ENCODE measurements at regions not wholly inside any gene's neighbourhood (a gene's known extent, or its start where the extent isn't known, plus 50 kb on each side); places are given as distances from the start of the nearest gene placed in this dataset.

- no peak for DNase-seq (ENCODE audit: low read depth in 2 of 2)
Observed at GRCh38 chr4:104964410-104965175, 182.1 kb upstream of the TET2 start.

- DNase-seq (ENCODE audit: low read depth in 2 of 2): no peak
Observed at GRCh38 chr4:104966349-104967033, 180.2 kb upstream of the TET2 start.

GRCh38 chr4:104967034-104967401, 179.7 kb upstream of the TET2 start:
- DNase-seq (ENCODE audit: low read depth in 2 of 2): no peak

DNA sequence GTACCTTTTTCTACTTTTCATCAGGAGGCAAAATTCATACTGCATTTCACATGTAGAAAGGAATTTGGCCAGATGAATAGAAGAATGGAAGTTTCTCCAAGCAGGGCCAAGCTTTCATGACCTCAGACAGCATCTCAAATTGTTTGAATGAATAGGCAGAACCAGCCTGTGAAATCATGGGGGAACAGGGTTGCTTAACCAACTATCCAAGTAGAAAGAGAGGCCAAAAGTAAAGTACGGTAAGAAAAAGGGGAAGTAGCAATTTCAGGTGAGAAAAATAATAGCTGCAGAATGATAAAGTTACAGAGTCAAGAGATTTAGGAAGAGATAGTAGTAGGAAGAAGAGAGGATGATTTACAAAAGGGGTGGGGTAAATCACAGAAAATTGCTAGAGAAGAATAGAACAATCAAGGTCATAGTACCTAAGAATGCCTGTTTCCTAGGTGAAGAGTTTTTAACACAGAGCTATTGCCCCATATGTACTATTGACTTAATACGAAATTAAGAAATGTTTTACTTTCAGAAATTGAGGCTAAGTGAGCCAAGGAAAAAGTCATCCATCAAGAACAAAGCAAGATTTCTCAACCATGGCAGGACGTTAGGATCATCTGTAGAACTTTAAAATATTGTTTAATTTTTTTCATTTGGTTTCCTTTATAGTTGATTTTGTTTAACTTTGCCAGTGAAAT, 177.1 kb upstream of the TET2 start:
- DNase-seq (ENCODE audit: low read depth in 2 of 2): no peak

DNA sequence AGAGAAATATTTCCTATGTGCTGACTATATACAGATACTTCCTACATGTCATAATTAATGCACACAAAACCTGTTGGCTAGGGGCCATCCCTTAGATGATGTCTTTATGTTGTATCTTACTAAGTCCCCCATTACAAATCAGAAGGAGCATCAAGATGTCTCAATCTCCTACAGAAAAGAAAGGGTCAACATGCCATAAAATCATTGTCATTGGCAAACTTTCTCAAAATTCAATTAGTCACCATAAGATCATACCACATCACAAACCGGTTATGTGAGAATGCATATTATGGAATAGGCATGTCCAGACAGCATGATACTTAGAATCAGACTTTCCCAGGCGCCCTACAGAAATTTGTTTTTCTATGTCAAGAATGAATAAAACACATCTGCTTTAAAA, 175.2 kb upstream of the TET2 start:
- DNase-seq (ENCODE audit: low read depth in 2 of 2): no peak

DNA sequence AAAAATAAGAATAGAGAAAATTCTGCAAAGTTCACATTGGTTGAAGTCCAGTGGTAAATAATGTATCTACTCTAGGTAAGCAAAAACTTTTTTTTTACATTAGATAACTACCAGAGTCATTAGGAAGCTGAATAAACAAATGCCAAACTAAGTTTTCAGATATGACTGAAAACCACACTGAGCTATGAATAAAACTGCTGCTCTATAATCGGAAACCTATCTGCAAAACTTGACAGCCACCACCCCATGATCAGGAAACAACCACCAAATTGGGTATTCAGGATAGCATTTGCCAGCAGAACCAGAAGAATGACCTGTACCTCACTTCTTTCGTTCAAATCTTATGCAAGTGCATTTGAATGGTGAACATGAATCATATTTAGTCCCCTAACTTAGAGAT, 173.0 kb upstream of the TET2 start:
- DNase-seq (ENCODE audit: low read depth in 2 of 2): no peak

DNA sequence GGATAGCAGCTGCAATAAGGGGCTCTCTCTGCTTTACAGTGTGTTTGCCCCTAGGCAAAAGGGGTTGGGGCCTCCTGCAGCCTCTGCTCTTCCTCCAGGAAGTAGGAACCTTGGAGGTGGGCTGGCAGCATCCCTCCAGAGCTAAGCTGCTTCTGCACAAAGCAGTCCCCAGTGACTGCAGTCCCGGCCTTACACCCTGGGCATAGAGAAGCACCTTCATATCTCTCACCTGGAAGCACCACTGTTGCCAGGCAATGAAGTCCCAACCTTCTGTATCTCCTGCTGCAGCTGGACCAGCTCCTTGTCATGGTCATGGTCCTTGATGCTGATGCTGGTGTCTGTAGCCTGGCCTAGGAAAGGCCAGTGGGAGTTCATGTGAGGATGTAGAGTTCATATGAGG, 171.1 kb upstream of the TET2 start:
- no peak for DNase-seq (ENCODE audit: low read depth in 2 of 2)

GRCh38 chr4:104976262-104976661, 170.4 kb upstream of the TET2 start:
- no peak for DNase-seq (ENCODE audit: low read depth in 2 of 2)

GRCh38 chr4:104979083-104979760, 167.5 kb upstream of the TET2 start:
- DNase-seq (ENCODE audit: low read depth in 2 of 2): no peak

GRCh38 chr4:104983615-104984179, 163.0 kb upstream of the TET2 start:
- no peak for DNase-seq (ENCODE audit: low read depth in 2 of 2)

GRCh38 chr4:104986306-104986705, 160.4 kb upstream of the TET2 start:
- DNase-seq (ENCODE audit: low read depth in 2 of 2): no peak

- no peak for DNase-seq (ENCODE audit: low read depth in 2 of 2)
Observed at GRCh38 chr4:104989371-104989770, 157.3 kb upstream of the TET2 start.

- no peak for DNase-seq (ENCODE audit: low read depth in 2 of 2)
Observed at GRCh38 chr4:105002278-105002677, 144.4 kb upstream of the TET2 start.

- DNase-seq (ENCODE audit: low read depth in 2 of 2): no peak
Observed at GRCh38 chr4:105014234-105014633, 132.4 kb upstream of the TET2 start.

DNA sequence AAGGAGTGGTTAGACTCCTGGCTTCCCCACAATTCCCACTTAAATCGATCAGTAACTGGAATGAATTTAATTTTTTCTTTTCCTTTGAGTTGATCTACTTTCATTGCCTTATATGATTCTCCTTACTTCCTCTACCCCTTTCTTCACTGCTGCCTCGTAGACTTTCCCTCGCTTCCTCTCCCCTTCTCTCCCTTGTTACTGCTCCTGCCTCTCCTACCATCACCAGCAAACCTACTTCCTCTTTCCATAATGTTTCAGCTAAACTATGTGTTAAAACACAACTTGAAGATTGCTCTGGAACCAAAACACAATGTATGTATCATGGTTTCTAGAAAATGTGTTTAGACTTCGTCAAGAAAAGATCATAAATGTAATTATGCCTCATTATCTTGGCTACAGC, 132.0 kb upstream of the TET2 start:
- DNase-seq (ENCODE audit: low read depth in 2 of 2): no peak

DNA sequence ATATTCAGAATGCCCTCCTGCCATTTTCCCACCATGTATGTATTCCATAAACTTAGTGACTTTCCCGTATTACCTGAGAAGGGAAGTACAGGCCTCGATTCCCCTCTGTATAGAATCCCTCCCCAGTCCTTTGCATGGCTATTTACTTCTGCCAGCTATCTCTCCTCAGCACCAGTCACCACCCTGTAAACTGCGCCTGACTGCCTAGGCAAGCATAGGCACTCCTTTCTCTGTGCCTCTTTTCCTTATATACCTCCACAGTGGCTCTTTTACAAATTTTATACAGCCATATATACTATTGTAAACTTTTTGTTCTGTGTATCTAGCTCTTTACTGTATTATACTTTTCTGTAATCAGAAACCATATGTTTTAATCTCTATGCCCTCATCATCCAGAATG, 130.9 kb upstream of the TET2 start:
- DNase-seq (ENCODE audit: low read depth in 2 of 2): no peak

DNA sequence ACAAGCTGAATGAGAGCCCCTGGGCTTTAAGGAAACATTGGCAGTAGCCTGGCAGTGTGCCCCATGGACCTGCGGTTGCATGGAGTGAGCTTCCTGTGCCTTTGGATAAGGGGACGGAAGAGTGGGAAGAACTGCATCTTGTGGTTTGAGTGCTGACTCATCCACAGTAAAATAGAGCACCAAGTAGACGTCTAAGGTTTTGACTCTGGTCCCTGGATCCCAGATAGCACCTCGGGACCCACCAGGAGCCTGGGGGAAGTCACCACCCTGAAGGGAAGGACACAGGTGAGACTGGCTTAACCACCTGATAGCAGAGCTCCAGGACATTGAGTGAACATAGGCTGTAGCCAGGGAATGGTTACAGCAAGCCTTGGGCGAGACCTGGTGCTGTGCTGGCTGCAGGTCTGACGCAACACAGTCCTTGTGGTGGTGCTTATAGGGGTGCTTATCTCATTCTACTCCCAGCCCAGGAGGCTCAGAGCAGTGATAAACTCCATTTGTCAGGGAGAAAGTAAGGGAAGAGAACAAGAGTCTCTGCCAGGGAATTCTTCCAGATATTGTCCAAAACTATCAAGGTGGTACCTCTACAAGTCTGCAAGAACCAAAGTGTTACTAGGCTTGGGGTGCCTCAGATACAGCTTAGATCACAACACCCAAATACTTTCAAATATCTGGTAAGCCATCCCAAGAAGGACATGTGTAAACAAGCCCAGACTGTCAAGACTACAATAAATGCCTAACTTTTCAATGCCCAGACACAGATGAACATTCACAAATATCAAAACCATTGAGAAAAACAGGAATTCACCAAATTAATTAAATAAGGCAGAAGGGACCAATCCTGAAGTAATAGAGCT, 123.6 kb upstream of the TET2 start:
- DNase-seq (ENCODE audit: low read depth in 2 of 2): no peak

- no peak for DNase-seq (ENCODE audit: low read depth in 2 of 2)
Observed at GRCh38 chr4:105023668-105024055, 123.0 kb upstream of the TET2 start.

GRCh38 chr4:105025263-105026017, 121.2 kb upstream of the TET2 start:
- no peak for DNase-seq (ENCODE audit: low read depth in 2 of 2)

DNA sequence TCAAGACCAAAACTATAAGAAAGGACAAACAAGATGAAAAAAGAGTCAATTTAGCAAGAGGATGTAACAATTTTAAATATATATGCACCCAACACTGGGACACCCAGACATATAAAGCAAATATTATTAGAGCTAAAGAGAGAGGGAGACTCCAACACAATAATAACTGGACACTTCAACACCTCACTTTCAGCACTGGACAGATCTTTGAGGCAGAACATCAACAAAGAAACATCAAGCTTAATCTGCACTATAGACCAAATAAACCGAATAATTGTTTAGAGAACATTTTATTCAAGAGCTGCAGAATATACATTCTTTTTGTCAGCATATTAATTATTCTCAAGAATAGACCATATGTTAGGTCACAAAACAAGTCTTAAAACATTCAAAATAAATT, 109.7 kb upstream of the TET2 start:
- no peak for DNase-seq (ENCODE audit: low read depth in 2 of 2)
